SJSA1 (cell line): ENCODE measurements at regions not wholly inside any gene's neighbourhood (a gene's known extent, or its start where the extent isn't known, plus 50 kb on each side); places are given as distances from the start of the nearest gene placed in this dataset.
A peak's percentile ranks its signal among the peaks of the same experiment; 100 is the strongest.

Experiments
- DNase-seq, 2 experiments: peaks; one replicate each; pipeline ENCODE4 v3.0.0-alpha.2; 2015 to 2020; ENCODE audit warnings: low spot score in 2 of 2, low read depth in 1 of 2
- H3K27ac ChIP-seq: fragments of 250-450 bp; sonication (Bioruptor Pico); 2 replicates; pipeline ENCODE4 v1.5.1; 2020; ENCODE audit warnings: mild to moderate bottlenecking, moderate library complexity
- H3K27me3 ChIP-seq: fragments of 250-450 bp; sonication (Bioruptor Pico); replicated peaks from 2 replicates; pipeline ENCODE4 v1.5.1; 2020; ENCODE audit warnings: mild to moderate bottlenecking, moderate library complexity
- H3K36me3 ChIP-seq: fragments of 250-450 bp; sonication (Bioruptor Pico); 2 replicates; pipeline ENCODE4 v1.5.1; 2020; ENCODE audit warnings: mild to moderate bottlenecking
- H3K4me1 ChIP-seq: fragments of 250-450 bp; sonication (Bioruptor Pico); replicated peaks from 2 replicates; pipeline ENCODE4 v1.6.1; 2021; ENCODE audit warnings: mild to moderate bottlenecking
- H3K4me3 ChIP-seq: fragments of 250-450 bp; sonication (Bioruptor Pico); 2 replicates; pipeline ENCODE4 v1.5.1; 2020; ENCODE audit warnings: mild to moderate bottlenecking
- H3K9me3 ChIP-seq: fragments of 250-450 bp; sonication (Bioruptor Pico); replicated peaks from 2 replicates; pipeline ENCODE4 v1.5.1; 2020; ENCODE audit warnings: mild to moderate bottlenecking

DNA sequence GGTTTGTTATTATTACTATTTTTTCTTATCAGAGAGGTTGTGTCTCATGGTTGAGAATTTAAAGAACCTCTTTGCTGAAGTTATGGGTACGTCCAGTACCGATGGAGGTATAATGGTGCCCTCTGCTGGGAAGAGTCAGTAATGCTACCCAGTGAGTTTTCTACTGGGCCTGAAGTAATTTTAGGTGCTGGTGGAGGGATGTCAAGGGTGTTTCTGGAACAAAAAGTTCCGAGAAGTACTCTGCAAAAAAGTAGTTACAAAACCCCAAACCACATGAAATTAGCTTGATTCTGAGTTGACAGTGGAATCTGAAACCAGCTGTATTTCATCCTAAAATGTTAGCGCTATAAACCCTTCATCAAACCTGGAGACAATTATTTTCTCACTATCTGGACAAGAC, 102.5 kb upstream of the MID1 start:
- Histone ChIP-seq H3K9me3 (no peaks in the 10 kb centered on the region), H3K27ac (no peak overlapping the region), H3K4me3 (no peak overlapping the region), H3K4me1 (0 out of 2 replicates have a peak, but pooled peaks cover 2% of the 10 kb centered on the region), H3K27me3 (no peaks in the 10 kb centered on the region), H3K36me3 (no peaks in the 10 kb centered on the region)
- peak; percentile 35 to 45 for DNase-seq

DNA sequence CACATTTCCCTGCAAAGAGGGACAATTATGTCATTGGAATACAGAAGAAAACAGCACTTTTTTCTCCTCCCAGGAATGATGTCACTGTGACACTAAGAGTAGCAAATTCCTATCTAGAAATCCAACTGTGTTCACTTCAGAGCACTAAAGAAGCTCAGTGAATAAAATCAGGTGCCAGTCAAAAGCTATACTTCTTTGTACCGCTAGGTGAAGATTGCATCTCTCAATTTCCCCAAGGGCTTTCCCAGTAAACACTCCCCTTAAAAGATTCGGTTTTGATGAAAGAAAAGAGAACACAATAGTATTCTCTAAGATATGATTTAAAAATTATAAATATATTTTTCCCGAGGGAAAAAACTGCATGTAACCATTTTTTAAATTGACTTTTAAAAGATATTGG, 104.7 kb upstream of the MID1 start:
- H3K9me3 ChIP-seq = no peaks in the 10 kb centered on the region

GRCh38 chrX:10726647-10727046, 106.3 kb upstream of the MID1 start:
- Histone ChIP-seq H3K9me3 (no peaks in the 10 kb centered on the region), H3K27me3 (no peaks in the 10 kb centered on the region), H3K4me3 (no peak overlapping the region), H3K36me3 (no peaks in the 10 kb centered on the region), H3K27ac (no peak overlapping the region), H3K4me1 (0 out of 2 replicates have a peak, but pooled peaks cover 2% of the 10 kb centered on the region)
- DNase-seq = peak; percentile 32 to 36

More for the DNA sequence above, 104.7 kb upstream of the MID1 start:
- DNase-seq = no peak
- Histone ChIP-seq H3K27ac (no peak overlapping the region), H3K4me3 (no peak overlapping the region), H3K27me3 (no peaks in the 10 kb centered on the region), H3K36me3 (no peaks in the 10 kb centered on the region), H3K4me1 (0 out of 2 replicates have a peak, but pooled peaks cover 2% of the 10 kb centered on the region)

GRCh38 chrX:10728806-10729389, 108.5 kb upstream of the MID1 start:
- no peaks in the 10 kb centered on the region for H3K36me3 ChIP-seq

GRCh38 chrX:10739426-10739825, 119.0 kb upstream of the MID1 start:
- no peaks in the 10 kb centered on the region for H3K4me1 ChIP-seq
- no peak for DNase-seq
- H3K4me3 ChIP-seq = no peak overlapping the region
- no peak overlapping the region for H3K27ac ChIP-seq
- H3K9me3 ChIP-seq = no peaks in the 10 kb centered on the region
- no peaks in the 10 kb centered on the region for H3K36me3 ChIP-seq
- no peaks in the 10 kb centered on the region for H3K27me3 ChIP-seq

More at GRCh38 chrX:10728806-10729389, 108.5 kb upstream of the MID1 start:
- no peaks in the 10 kb centered on the region for H3K27me3 ChIP-seq
- H3K4me1 ChIP-seq = 0 out of 2 replicates have a peak, but pooled peaks cover 2% of the 10 kb centered on the region
- no peaks in the 10 kb centered on the region for H3K9me3 ChIP-seq
- H3K4me3 ChIP-seq = no peak overlapping the region
- H3K27ac ChIP-seq = no peak overlapping the region
- DNase-seq = no peak

DNA sequence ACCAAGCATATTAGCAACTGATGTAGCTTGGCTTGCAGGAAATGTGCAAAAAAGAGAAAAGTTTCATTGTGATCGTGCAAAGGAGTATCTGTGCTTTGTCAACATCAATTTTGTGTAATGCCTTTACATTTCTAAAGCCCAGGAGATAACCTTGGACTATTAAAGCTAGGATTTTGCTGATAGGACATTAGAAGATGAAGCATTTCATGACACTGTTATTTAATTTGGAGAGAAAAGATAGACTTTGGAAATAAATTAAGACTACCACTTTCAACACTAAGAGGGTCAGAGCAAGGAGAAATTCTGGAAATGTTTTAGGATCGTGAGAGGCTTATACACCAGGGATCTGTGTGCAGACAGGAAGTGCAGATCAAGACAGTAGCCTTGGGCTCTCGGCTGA, 120.6 kb upstream of the MID1 start:
- Histone ChIP-seq H3K27ac (no peak overlapping the region), H3K27me3 (no peaks in the 10 kb centered on the region), H3K9me3 (no peaks in the 10 kb centered on the region), H3K36me3 (no peaks in the 10 kb centered on the region), H3K4me3 (no peak overlapping the region), H3K4me1 (no peaks in the 10 kb centered on the region)
- DNase-seq = no peak

DNA sequence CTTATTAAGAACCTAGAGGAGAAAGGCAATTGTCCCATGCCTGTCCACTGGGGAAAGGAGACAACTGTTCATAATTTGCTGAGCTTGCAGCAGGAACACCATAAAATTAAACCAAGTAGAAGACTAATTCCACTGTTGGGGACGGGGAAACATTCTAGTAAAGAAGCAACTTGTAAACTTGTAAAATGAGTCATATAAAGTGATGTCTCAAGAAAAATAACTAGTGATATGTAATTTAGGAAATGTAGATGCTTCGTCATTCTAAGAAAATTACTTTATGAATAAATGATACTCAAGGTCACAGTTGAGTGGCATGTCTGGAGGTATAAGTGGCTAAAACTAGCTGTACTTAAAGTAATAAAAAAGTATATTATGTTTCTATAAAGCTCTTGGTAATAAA, 121.2 kb upstream of the MID1 start:
- no peak for DNase-seq
- Histone ChIP-seq H3K27me3 (no peaks in the 10 kb centered on the region), H3K9me3 (no peaks in the 10 kb centered on the region), H3K4me3 (no peak overlapping the region), H3K27ac (no peak overlapping the region), H3K36me3 (no peaks in the 10 kb centered on the region), H3K4me1 (no peaks in the 10 kb centered on the region)

- H3K27me3 ChIP-seq = no peaks in the 10 kb centered on the region
- no peak overlapping the region for H3K27ac ChIP-seq
- no peaks in the 10 kb centered on the region for H3K4me1 ChIP-seq
- H3K4me3 ChIP-seq = no peak overlapping the region
- no peak for DNase-seq
- H3K36me3 ChIP-seq = no peaks in the 10 kb centered on the region
- H3K9me3 ChIP-seq = no peaks in the 10 kb centered on the region
Measured at GRCh38 chrX:10743476-10743875, 123.1 kb upstream of the MID1 start.

DNA sequence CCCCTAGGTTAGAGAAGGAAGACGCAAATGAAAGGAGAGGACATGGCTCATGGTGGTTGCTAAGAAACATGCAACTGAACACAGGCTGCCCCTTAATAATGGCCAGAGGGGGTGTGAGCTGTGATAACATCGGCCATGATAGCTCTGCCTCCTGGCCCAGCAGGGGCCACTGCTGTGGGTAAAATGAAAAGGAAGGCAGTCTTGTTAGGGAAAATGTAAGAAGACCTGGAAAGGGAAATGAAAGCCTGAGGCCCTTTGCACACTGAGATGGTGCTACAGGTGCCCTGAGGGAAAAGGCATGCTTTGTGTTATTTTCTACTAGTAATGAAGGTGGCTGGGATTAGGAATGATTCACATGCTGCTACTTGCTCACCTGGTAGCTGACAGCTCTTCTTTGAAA, 123.6 kb upstream of the MID1 start:
- DNase-seq = no peak
- no peaks in the 10 kb centered on the region for H3K9me3 ChIP-seq
- no peak overlapping the region for H3K4me3 ChIP-seq
- no peak overlapping the region for H3K27ac ChIP-seq
- no peaks in the 10 kb centered on the region for H3K36me3 ChIP-seq
- no peaks in the 10 kb centered on the region for H3K27me3 ChIP-seq
- H3K4me1 ChIP-seq = no peaks in the 10 kb centered on the region

GRCh38 chrX:10747975-10748374, 127.6 kb upstream of the MID1 start:
- Histone ChIP-seq H3K27ac (no peak overlapping the region), H3K4me3 (no peak overlapping the region), H3K27me3 (no peaks in the 10 kb centered on the region), H3K36me3 (no peaks in the 10 kb centered on the region), H3K9me3 (no peaks in the 10 kb centered on the region), H3K4me1 (no peaks in the 10 kb centered on the region)
- no peak for DNase-seq

- Histone ChIP-seq H3K4me3 (no peak overlapping the region), H3K4me1 (peaks cover 3% of the 10 kb centered on the region), H3K27me3 (no peaks in the 10 kb centered on the region), H3K36me3 (no peaks in the 10 kb centered on the region), H3K9me3 (no peaks in the 10 kb centered on the region), H3K27ac (no peak overlapping the region)
- no peak for DNase-seq
Measured at GRCh38 chrX:10749113-10749512, 128.7 kb upstream of the MID1 start.

GRCh38 chrX:10750581-10750980, 130.2 kb upstream of the MID1 start:
- no peak overlapping the region for H3K4me3 ChIP-seq
- H3K36me3 ChIP-seq = no peaks in the 10 kb centered on the region
- peaks cover 16% of the 10 kb centered on the region for H3K4me1 ChIP-seq
- H3K27me3 ChIP-seq = no peaks in the 10 kb centered on the region
- no peak overlapping the region for H3K27ac ChIP-seq
- no peaks in the 10 kb centered on the region for H3K9me3 ChIP-seq
- DNase-seq = no peak

DNA sequence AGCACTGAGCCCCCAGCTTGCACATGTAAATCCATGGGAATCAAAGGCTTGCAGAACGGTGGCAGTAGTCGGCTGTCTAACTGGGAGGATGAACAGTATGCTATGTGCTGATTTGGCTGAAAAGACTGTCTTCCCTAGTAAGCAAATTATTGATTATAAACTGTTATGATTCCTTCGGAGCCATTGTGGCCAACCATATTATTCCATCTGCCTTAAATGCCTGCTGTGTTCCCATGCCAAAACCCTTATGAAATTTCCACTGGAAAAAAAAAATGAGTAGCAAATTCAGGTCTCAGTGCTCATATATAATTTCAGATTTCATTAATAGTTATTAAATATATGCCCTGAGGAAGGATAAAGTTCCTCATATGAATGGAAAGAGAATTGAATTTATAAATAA, 132.7 kb upstream of the MID1 start:
- H3K36me3 ChIP-seq = no peaks in the 10 kb centered on the region
- no peaks in the 10 kb centered on the region for H3K27me3 ChIP-seq
- no peak for DNase-seq
- no peak overlapping the region for H3K4me3 ChIP-seq
- H3K9me3 ChIP-seq = no peaks in the 10 kb centered on the region
- H3K27ac ChIP-seq = no peak overlapping the region
- peaks cover 30% of the 10 kb centered on the region for H3K4me1 ChIP-seq

DNA sequence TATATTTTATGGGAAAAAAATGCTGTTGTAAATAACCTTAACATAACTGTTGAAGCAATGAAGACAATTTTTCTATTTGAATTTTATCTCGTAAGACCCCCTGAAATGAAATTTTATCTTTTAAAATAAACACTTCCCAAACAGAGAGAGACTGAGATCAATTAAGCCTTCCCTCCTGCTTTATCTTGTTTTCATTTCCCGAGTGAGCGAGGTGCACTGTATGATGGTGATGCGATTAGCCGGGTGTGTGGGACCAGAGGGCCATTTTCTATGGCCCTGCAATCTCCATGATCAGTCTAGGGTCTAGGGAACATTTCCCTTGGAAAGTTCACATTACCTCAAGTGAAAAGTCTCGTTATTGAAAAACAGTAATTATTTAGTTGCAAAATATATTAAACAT, 134.1 kb upstream of the MID1 start:
- Histone ChIP-seq H3K27ac (peak overlapping the region; percentile 85), H3K9me3 (no peaks in the 10 kb centered on the region), H3K36me3 (no peaks in the 10 kb centered on the region), H3K4me3 (no peak overlapping the region), H3K27me3 (no peaks in the 10 kb centered on the region), H3K4me1 (peaks cover 30% of the 10 kb centered on the region)
- no peak for DNase-seq
